HUES6 (cell line): ENCODE measurements at regions not wholly inside any gene's neighbourhood (a gene's known extent, or its start where the extent isn't known, plus 50 kb on each side); places are given as distances from the start of the nearest gene placed in this dataset.

Experiments used
- H3K27ac ChIP-seq: 2 replicates; pipeline ENCODE4 v1.7.0; 2013; ENCODE audit warnings: low read depth, mild to moderate bottlenecking, low read length, inconsistent platforms
- H3K27me3 ChIP-seq: 2 replicates; pipeline ENCODE4 v1.6.1; 2013; ENCODE audit warnings: low read length; ENCODE audit not compliant: control insufficient read depth, insufficient read depth
- H3K36me3 ChIP-seq: 2 replicates; pipeline ENCODE4 v1.6.1; 2013; ENCODE audit warnings: low read length; ENCODE audit not compliant: control insufficient read depth, insufficient read depth
- H3K4me1 ChIP-seq: 2 replicates; pipeline ENCODE4 v1.6.1; 2013; ENCODE audit warnings: low read length; ENCODE audit not compliant: control insufficient read depth, insufficient read depth
- H3K4me3 ChIP-seq: 2 replicates; pipeline ENCODE4 v1.5.1; 2013; ENCODE audit warnings: low read depth, low read length
- H3K9ac ChIP-seq: one replicate; pipeline ENCODE4 v1.6.1; 2013; ENCODE audit warnings: mild to moderate bottlenecking, low read length
- H3K9me3 ChIP-seq: 2 replicates; pipeline ENCODE4 v1.6.1; 2013; ENCODE audit warnings: low read depth, low read length; ENCODE audit not compliant: control insufficient read depth, insufficient read depth

GRCh38 chr17:79165756-79166473 lies 91.3 kb downstream of the ENGASE start:
- Histone ChIP-seq H3K27me3 (no peaks in the 10 kb centered on the region; the same call in 1 of the 2 replicates), H3K9me3 (no peaks in the 10 kb centered on the region), H3K4me3 (no peak overlapping the region), H3K36me3 (no peaks in the 10 kb centered on the region), H3K9ac (no peak overlapping the region), H3K4me1 (no peaks in the 10 kb centered on the region), H3K27ac (no peak overlapping the region)

- H3K27ac ChIP-seq, result no peak overlapping the region
- H3K4me3 ChIP-seq, result no peak overlapping the region
- no peaks in the 10 kb centered on the region; the same call in 1 of the 2 replicates for H3K27me3 ChIP-seq
- H3K9ac ChIP-seq, result no peak overlapping the region
- H3K4me1 ChIP-seq, result no peaks in the 10 kb centered on the region
- no peaks in the 10 kb centered on the region for H3K9me3 ChIP-seq
- H3K36me3 ChIP-seq, result no peaks in the 10 kb centered on the region
Measured at GRCh38 chr17:79164913-79165695, 90.5 kb downstream of the ENGASE start.

- Histone ChIP-seq H3K4me1 (no peaks in the 10 kb centered on the region), H3K4me3 (no peak overlapping the region), H3K27ac (no peak overlapping the region), H3K27me3 (no peaks in the 10 kb centered on the region), H3K9ac (no peak overlapping the region), H3K9me3 (no peaks in the 10 kb centered on the region), H3K36me3 (no peaks in the 10 kb centered on the region)
Measured at GRCh38 chr17:79164408-79164807, 89.8 kb downstream of the ENGASE start.

GRCh38 chr17:79163071-79163470 lies 88.4 kb downstream of the ENGASE start:
- H3K9ac ChIP-seq, result no peak overlapping the region
- H3K4me3 ChIP-seq, result no peak overlapping the region
- no peaks in the 10 kb centered on the region for H3K9me3 ChIP-seq
- no peak overlapping the region for H3K27ac ChIP-seq
- H3K27me3 ChIP-seq, result no peaks in the 10 kb centered on the region
- H3K36me3 ChIP-seq, result no peaks in the 10 kb centered on the region
- H3K4me1 ChIP-seq, result no peaks in the 10 kb centered on the region

GRCh38 chr17:79162012-79162963 lies 87.7 kb downstream of the ENGASE start:
- no peaks in the 10 kb centered on the region for H3K27me3 ChIP-seq
- no peak overlapping the region for H3K4me3 ChIP-seq
- H3K9me3 ChIP-seq, result no peaks in the 10 kb centered on the region
- H3K9ac ChIP-seq, result no peak overlapping the region
- no peaks in the 10 kb centered on the region for H3K4me1 ChIP-seq
- H3K36me3 ChIP-seq, result no peaks in the 10 kb centered on the region
- H3K27ac ChIP-seq, result no peak overlapping the region

GRCh38 chr17:79160980-79161636 lies 86.5 kb downstream of the ENGASE start:
- Histone ChIP-seq H3K4me3 (no peak overlapping the region), H3K9ac (no peak overlapping the region), H3K27me3 (no peaks in the 10 kb centered on the region)

GRCh38 chr17:79159926-79160325 lies 85.3 kb downstream of the ENGASE start:
- Histone ChIP-seq H3K36me3 (no peaks in the 10 kb centered on the region), H3K9ac (no peak overlapping the region), H3K9me3 (no peaks in the 10 kb centered on the region), H3K27me3 (no peaks in the 10 kb centered on the region), H3K27ac (no peak overlapping the region), H3K4me1 (no peaks in the 10 kb centered on the region), H3K4me3 (no peak overlapping the region)

More at GRCh38 chr17:79160980-79161636, 86.5 kb downstream of the ENGASE start:
- Histone ChIP-seq H3K9me3 (no peaks in the 10 kb centered on the region), H3K4me1 (no peaks in the 10 kb centered on the region), H3K27ac (no peak overlapping the region), H3K36me3 (no peaks in the 10 kb centered on the region)

- Histone ChIP-seq H3K9ac (no peak overlapping the region), H3K4me1 (no peaks in the 10 kb centered on the region), H3K4me3 (no peak overlapping the region), H3K36me3 (no peaks in the 10 kb centered on the region), H3K27me3 (no peaks in the 10 kb centered on the region), H3K9me3 (no peaks in the 10 kb centered on the region), H3K27ac (no peak overlapping the region)
Measured at GRCh38 chr17:79159471-79159870, 84.8 kb downstream of the ENGASE start.

GRCh38 chr17:79156463-79157095 lies 82.0 kb downstream of the ENGASE start:
- no peak overlapping the region for H3K9ac ChIP-seq
- H3K4me1 ChIP-seq, result peaks cover 10% of the 10 kb centered on the region; the same call in 1 of the 2 replicates
- no peaks in the 10 kb centered on the region for H3K27me3 ChIP-seq
- H3K9me3 ChIP-seq, result no peaks in the 10 kb centered on the region
- no peaks in the 10 kb centered on the region for H3K36me3 ChIP-seq
- no peak overlapping the region for H3K4me3 ChIP-seq
- no peak overlapping the region for H3K27ac ChIP-seq

GRCh38 chr17:79155701-79156100 lies 81.1 kb downstream of the ENGASE start:
- Histone ChIP-seq H3K9me3 (no peaks in the 10 kb centered on the region), H3K27ac (no peak overlapping the region), H3K4me3 (no peak overlapping the region), H3K9ac (no peak overlapping the region), H3K4me1 (peaks cover 10% of the 10 kb centered on the region; the same call in 1 of the 2 replicates), H3K27me3 (no peaks in the 10 kb centered on the region), H3K36me3 (no peaks in the 10 kb centered on the region)
